DOHH2 (cell line): ENCODE measurements at regions not wholly inside any gene's neighbourhood (a gene's known extent, or its start where the extent isn't known, plus 50 kb on each side); places are given as distances from the start of the nearest gene placed in this dataset.

Experiments
- EZH2phosphoT487 ChIP-seq: fragments of 200-600 bp; sonication (generic); IDR thresholded peaks from 2 replicates; pipeline ENCODE4 v1.6.1; 2017; ENCODE audit warnings: borderline replicate concordance, mild to moderate bottlenecking, antibody characterized with exemption, low read length, moderate library complexity, mixed read lengths
- TF ChIP-seq, protein P1 (sequence below): fragments of 200-600 bp; sonication (generic); IDR thresholded peaks from one replicate; pipeline ENCODE4 v1.5.1; 2014; ENCODE audit warnings: antibody characterized with exemption, mild to moderate bottlenecking, low read depth, low read length; ENCODE audit not compliant: poor library complexity, severe bottlenecking

DNA sequence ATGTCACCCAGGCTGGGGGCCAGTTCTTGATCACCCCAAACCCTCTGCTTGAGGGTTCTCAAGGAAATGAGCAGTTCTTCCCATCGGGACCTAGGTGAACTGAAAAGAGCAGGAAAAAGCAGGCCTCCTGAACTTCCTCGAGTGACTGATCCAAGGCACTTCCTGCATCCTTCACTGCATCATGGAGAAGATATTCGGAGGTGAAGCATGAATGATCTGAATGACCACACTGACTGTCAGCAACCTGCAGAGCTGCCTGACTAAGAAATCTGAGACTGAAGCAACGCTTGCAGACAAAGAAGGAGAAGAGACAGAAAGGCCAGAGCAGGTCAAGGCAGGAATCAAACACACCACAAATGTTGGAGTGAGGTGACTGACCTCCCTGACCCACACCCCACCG lies 420.2 kb downstream of the AGTPBP1 start:
- TF ChIP-seq, protein P1, sequence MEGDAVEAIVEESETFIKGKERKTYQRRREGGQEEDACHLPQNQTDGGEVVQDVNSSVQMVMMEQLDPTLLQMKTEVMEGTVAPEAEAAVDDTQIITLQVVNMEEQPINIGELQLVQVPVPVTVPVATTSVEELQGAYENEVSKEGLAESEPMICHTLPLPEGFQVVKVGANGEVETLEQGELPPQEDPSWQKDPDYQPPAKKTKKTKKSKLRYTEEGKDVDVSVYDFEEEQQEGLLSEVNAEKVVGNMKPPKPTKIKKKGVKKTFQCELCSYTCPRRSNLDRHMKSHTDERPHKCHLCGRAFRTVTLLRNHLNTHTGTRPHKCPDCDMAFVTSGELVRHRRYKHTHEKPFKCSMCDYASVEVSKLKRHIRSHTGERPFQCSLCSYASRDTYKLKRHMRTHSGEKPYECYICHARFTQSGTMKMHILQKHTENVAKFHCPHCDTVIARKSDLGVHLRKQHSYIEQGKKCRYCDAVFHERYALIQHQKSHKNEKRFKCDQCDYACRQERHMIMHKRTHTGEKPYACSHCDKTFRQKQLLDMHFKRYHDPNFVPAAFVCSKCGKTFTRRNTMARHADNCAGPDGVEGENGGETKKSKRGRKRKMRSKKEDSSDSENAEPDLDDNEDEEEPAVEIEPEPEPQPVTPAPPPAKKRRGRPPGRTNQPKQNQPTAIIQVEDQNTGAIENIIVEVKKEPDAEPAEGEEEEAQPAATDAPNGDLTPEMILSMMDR, result no peak
- TF ChIP-seq EZH2phosphoT487, result no peak
